ENCODE measurements at regions not wholly inside any gene's neighbourhood (a gene's known extent, or its start where the extent isn't known, plus 50 kb on each side); places are given as distances from the start of the nearest gene placed in this dataset.

DNA sequence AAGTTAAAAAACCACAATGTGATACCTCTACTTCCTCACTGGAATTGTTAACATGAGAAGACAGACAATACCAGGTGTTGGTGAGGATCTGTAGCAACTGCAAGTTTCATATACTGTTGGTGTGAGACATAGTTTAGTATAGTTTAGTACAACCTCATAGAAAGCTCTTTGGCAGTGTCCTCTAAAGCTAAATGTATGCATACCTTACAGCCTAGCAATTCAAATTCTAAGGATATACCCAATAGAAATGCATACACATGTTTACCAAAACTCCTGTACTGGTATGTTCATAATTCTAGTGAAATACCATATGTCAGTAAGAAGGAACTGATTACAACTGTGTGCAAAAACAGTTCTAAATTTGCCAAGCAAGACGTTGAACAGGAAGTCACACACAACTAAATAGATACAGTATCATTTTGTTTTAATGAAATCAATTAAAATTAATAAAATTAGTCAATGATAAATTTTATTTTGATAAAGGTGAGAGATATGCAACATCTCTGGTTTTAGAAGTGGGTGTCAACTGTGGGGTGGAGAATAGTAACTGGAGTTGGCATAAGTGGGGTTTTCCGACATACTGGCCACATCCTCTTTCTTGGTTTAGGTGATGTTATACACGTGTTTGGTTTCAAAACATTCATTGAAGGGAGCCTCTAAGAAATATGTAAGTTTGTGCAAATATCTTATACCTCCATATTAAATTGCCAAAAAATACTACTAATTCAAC lies 450.7 kb downstream of the PTPRC start:
- TF ChIP-seq, protein P1, sequence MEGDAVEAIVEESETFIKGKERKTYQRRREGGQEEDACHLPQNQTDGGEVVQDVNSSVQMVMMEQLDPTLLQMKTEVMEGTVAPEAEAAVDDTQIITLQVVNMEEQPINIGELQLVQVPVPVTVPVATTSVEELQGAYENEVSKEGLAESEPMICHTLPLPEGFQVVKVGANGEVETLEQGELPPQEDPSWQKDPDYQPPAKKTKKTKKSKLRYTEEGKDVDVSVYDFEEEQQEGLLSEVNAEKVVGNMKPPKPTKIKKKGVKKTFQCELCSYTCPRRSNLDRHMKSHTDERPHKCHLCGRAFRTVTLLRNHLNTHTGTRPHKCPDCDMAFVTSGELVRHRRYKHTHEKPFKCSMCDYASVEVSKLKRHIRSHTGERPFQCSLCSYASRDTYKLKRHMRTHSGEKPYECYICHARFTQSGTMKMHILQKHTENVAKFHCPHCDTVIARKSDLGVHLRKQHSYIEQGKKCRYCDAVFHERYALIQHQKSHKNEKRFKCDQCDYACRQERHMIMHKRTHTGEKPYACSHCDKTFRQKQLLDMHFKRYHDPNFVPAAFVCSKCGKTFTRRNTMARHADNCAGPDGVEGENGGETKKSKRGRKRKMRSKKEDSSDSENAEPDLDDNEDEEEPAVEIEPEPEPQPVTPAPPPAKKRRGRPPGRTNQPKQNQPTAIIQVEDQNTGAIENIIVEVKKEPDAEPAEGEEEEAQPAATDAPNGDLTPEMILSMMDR (IDR thresholded peaks at IDR 0.05), result no peak
- no peak for TF ChIP-seq POLR2AphosphoS5 (IDR thresholded peaks at IDR 0.05)
- TF ChIP-seq POLR2A (IDR thresholded peaks at IDR 0.05), result no peak
- TF ChIP-seq EP300 (IDR thresholded peaks at IDR 0.05), result no peak

Data from sigmoid colon (tissue), 4 donors.